Posterior vena cava (tissue), 2 donors: ENCODE measurements at regions not wholly inside any gene's neighbourhood (a gene's known extent, or its start where the extent isn't known, plus 50 kb on each side); places are given as distances from the start of the nearest gene placed in this dataset.
"Not testable (repeated sequence)": the region's sequence is repeated elsewhere in the genome, so short reads cannot be mapped to it uniquely, and the experiment has no call there.

Experiments
- DNase-seq: peaks from one replicate; pipeline ENCODE4 v3.0.0-alpha.2; 2020; ENCODE audit warnings: low spot score
- intact Hi-C, 2 donors: fragments of 100-400 bp; cut with DNase I; formaldehyde crosslinking; loops; one replicate each; pipeline versions ENCODE4 v1.14.1 to v1.14.2; 2022 to 2023
- donor health status: DM: yes; HTN: yes; CAD: no.
- donor health status: DM: yes; HTN: yes; CAD: no.

GRCh38 chr2:181787310-181788048 is 104.1 kb upstream of the ITPRID2 start:
- intact Hi-C loops, result no loop called here

GRCh38 chr2:181788897-181789555 is 102.5 kb upstream of the ITPRID2 start:
- DNase-seq, result no peak
- intact Hi-C loops, result no loop called here

More at GRCh38 chr2:181787310-181788048, 104.1 kb upstream of the ITPRID2 start:
- no peak for DNase-seq

GRCh38 chr2:181789827-181790448 is 101.6 kb upstream of the ITPRID2 start:
- intact Hi-C loops, result no loop called here

GRCh38 chr2:181790716-181791649 is 100.5 kb upstream of the ITPRID2 start:
- intact Hi-C loops, result no loop called here
- DNase-seq, result no peak

More at GRCh38 chr2:181789827-181790448, 101.6 kb upstream of the ITPRID2 start:
- DNase-seq, result no peak

- no peak for DNase-seq
- intact Hi-C loops, result no loop called here
These were observed 98.6 kb upstream of the ITPRID2 start for GRCh38 chr2:181792906-181793305.

- intact Hi-C loops, result no loop called here
- DNase-seq, result no peak
These were observed 93.5 kb upstream of the ITPRID2 start for GRCh38 chr2:181798022-181798421.

- DNase-seq, intact Hi-C loops: not testable (repeated sequence)
These were observed 89.2 kb upstream of the ITPRID2 start for GRCh38 chr2:181802300-181802699.

- DNase-seq, intact Hi-C loops: not testable (repeated sequence)
These were observed 87.4 kb upstream of the ITPRID2 start for GRCh38 chr2:181803903-181804799.

- DNase-seq, result no peak
These were observed 86.1 kb upstream of the ITPRID2 start for GRCh38 chr2:181805228-181806038.

GRCh38 chr2:181806039-181806392 is 85.5 kb upstream of the ITPRID2 start:
- DNase-seq, result no peak
- intact Hi-C loops, result no loop called here

More at GRCh38 chr2:181805228-181806038, 86.1 kb upstream of the ITPRID2 start:
- intact Hi-C loops, result no loop called here

GRCh38 chr2:181807526-181807925 is 84.0 kb upstream of the ITPRID2 start:
- DNase-seq, result no peak
- intact Hi-C loops, result no loop called here

GRCh38 chr2:181810823-181811695 is 80.5 kb upstream of the ITPRID2 start:
- intact Hi-C loops, result no loop called here

GRCh38 chr2:181812106-181812743 is 79.3 kb upstream of the ITPRID2 start:
- intact Hi-C loops, result no loop called here
- DNase-seq, result no peak

More at GRCh38 chr2:181810823-181811695, 80.5 kb upstream of the ITPRID2 start:
- DNase-seq, result no peak

GRCh38 chr2:181814057-181814491 is 77.5 kb upstream of the ITPRID2 start:
- intact Hi-C loops, result no loop called here
- DNase-seq, result no peak

- no peak for DNase-seq
- intact Hi-C loops, result no loop called here
These were observed 74.0 kb upstream of the ITPRID2 start for GRCh38 chr2:181817509-181817908.

- DNase-seq, result no peak
- intact Hi-C loops, result no loop called here
These were observed 73.4 kb upstream of the ITPRID2 start for GRCh38 chr2:181818058-181818680.
